Ishikawa (cell line): ENCODE measurements at regions not wholly inside any gene's neighbourhood (a gene's known extent, or its start where the extent isn't known, plus 50 kb on each side); places are given as distances from the start of the nearest gene placed in this dataset.

Source experiments
- CEBPB ChIP-seq: IDR thresholded peaks from 2 replicates; pipeline ENCODE4 v1.6.1; 2012
- FOXM1 ChIP-seq: IDR thresholded peaks from 2 replicates; pipeline ENCODE4 v1.6.1; 2012; ENCODE audit warnings: low read depth, borderline replicate concordance
- MAX ChIP-seq: IDR thresholded peaks from 2 replicates; pipeline ENCODE4 v1.6.1; 2012
- RAD21 ChIP-seq: IDR thresholded peaks from 2 replicates; pipeline ENCODE4 v1.6.1; 2012; ENCODE audit warnings: low read depth
- REST ChIP-seq: IDR thresholded peaks from 2 replicates; pipeline ENCODE4 v1.6.1; 2012; ENCODE audit warnings: low read depth, mild to moderate bottlenecking
- TAF1 ChIP-seq: IDR thresholded peaks from 2 replicates; pipeline ENCODE4 v1.6.1; 2012; ENCODE audit warnings: low read depth, mild to moderate bottlenecking

- no peak for TF ChIP-seq RAD21
- TF ChIP-seq FOXM1, result no peak
- TF ChIP-seq CEBPB, result no peak
- no peak for TF ChIP-seq MAX
- no peak for TF ChIP-seq TAF1
- no peak for TF ChIP-seq REST
These were observed 68.4 kb upstream of the PDZD8 start for GRCh38 chr10:117443686-117444041.
